ENCODE measurements at regions not wholly inside any gene's neighbourhood (a gene's known extent, or its start where the extent isn't known, plus 50 kb on each side); places are given as distances from the start of the nearest gene placed in this dataset.

GRCh38 chr6:48736501-48737206, 625.7 kb upstream of the PTCHD4 start:
- H3K9me3 Mint-ChIP-seq, result peaks cover 5% of the 10 kb centered on the region; the same call in 1 of the 2 replicates
- H3K27me3 Mint-ChIP-seq (ENCODE audit: insufficient read depth), result no peaks in the 10 kb centered on the region; the same call in 1 of the 2 replicates
- H3K27ac Mint-ChIP-seq, result peak overlapping the region; percentile 85
- DNase-seq, result peak; percentile 90
- TF ChIP-seq, protein P1, sequence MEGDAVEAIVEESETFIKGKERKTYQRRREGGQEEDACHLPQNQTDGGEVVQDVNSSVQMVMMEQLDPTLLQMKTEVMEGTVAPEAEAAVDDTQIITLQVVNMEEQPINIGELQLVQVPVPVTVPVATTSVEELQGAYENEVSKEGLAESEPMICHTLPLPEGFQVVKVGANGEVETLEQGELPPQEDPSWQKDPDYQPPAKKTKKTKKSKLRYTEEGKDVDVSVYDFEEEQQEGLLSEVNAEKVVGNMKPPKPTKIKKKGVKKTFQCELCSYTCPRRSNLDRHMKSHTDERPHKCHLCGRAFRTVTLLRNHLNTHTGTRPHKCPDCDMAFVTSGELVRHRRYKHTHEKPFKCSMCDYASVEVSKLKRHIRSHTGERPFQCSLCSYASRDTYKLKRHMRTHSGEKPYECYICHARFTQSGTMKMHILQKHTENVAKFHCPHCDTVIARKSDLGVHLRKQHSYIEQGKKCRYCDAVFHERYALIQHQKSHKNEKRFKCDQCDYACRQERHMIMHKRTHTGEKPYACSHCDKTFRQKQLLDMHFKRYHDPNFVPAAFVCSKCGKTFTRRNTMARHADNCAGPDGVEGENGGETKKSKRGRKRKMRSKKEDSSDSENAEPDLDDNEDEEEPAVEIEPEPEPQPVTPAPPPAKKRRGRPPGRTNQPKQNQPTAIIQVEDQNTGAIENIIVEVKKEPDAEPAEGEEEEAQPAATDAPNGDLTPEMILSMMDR (IDR thresholded peaks at IDR 0.05), result peak; percentile 73
- no peaks in the 10 kb centered on the region; the same call in 1 of the 2 replicates for H3K36me3 Mint-ChIP-seq (ENCODE audit: low read depth)
- peaks cover 40% of the 10 kb centered on the region for H3K4me1 Mint-ChIP-seq (ENCODE audit: low read depth)
- peak overlapping the region; percentile 68 for H3K4me3 Mint-ChIP-seq

DNA sequence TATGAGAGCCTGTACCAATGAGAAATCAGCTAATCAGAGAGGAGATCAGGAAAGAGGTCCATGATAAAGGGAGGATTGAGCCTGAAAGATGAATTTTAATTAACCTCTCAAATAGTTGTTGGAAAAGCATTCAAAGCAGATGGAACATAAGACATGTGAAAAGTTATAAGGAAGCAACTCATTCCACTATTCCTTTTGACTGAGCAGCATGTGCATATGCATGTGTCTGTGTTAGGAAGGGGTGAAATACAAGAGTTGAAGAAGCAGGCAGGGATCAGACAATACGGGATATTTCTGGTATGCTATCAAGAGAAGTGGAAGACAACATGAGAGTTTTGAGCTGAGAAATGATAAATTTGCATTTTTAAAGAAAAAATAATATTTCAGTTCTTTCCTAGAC, 624.8 kb upstream of the PTCHD4 start:
- Mint-ChIP-seq H3K27me3 (ENCODE audit: insufficient read depth) (no peaks in the 10 kb centered on the region; the same call in 1 of the 2 replicates), H3K9me3 (peaks cover 9% of the 10 kb centered on the region; the same call in 1 of the 2 replicates), H3K36me3 (ENCODE audit: low read depth) (peaks cover 5% of the 10 kb centered on the region; the same call in 1 of the 2 replicates), H3K4me1 (ENCODE audit: low read depth) (peaks cover 40% of the 10 kb centered on the region), H3K27ac (peak overlapping the region; percentile 85), H3K4me3 (peak overlapping the region; percentile 44)
- no peak for DNase-seq
- TF ChIP-seq, protein P1 (IDR thresholded peaks at IDR 0.05), result no peak

GRCh38 chr6:48733581-48733980, 622.6 kb upstream of the PTCHD4 start:
- no peak overlapping the region for H3K27ac Mint-ChIP-seq
- peaks cover 1% of the 10 kb centered on the region; the same call in 1 of the 2 replicates for H3K27me3 Mint-ChIP-seq (ENCODE audit: insufficient read depth)
- H3K9me3 Mint-ChIP-seq, result peaks cover 9% of the 10 kb centered on the region; the same call in 1 of the 2 replicates
- H3K4me3 Mint-ChIP-seq, result no peak overlapping the region
- TF ChIP-seq, protein P1 (IDR thresholded peaks at IDR 0.05), result no peak
- peaks cover 40% of the 10 kb centered on the region for H3K4me1 Mint-ChIP-seq (ENCODE audit: low read depth)
- peaks cover 5% of the 10 kb centered on the region; the same call in 1 of the 2 replicates for H3K36me3 Mint-ChIP-seq (ENCODE audit: low read depth)
- peak; percentile 30 for DNase-seq

- no peak for DNase-seq
- Mint-ChIP-seq H3K4me3 (no peak overlapping the region), H3K27ac (no peak overlapping the region), H3K36me3 (ENCODE audit: low read depth) (0 out of 2 replicates have a peak, but pooled peaks cover 4% of the 10 kb centered on the region), H3K9me3 (no peaks in the 10 kb centered on the region), H3K27me3 (ENCODE audit: insufficient read depth) (peaks cover 3% of the 10 kb centered on the region), H3K4me1 (ENCODE audit: low read depth) (no peaks in the 10 kb centered on the region)
- TF ChIP-seq, protein P1 (IDR thresholded peaks at IDR 0.05), result no peak
Measured at GRCh38 chr6:48714699-48715098, 603.7 kb upstream of the PTCHD4 start.

- TF ChIP-seq, protein P1 (IDR thresholded peaks at IDR 0.05), result no peak
- no peak for DNase-seq
- H3K9me3 Mint-ChIP-seq, result no peaks in the 10 kb centered on the region
- H3K4me1 Mint-ChIP-seq (ENCODE audit: low read depth), result no peaks in the 10 kb centered on the region
- H3K4me3 Mint-ChIP-seq, result no peak overlapping the region
- H3K36me3 Mint-ChIP-seq (ENCODE audit: low read depth), result 0 out of 2 replicates have a peak, but pooled peaks cover under 1% of the 10 kb centered on the region
- H3K27ac Mint-ChIP-seq, result no peak overlapping the region
- peaks cover 3% of the 10 kb centered on the region for H3K27me3 Mint-ChIP-seq (ENCODE audit: insufficient read depth)
Measured at GRCh38 chr6:48714250-48714649, 603.3 kb upstream of the PTCHD4 start.
